GM21825 (cell line): ENCODE measurements at regions not wholly inside any gene's neighbourhood (a gene's known extent, or its start where the extent isn't known, plus 50 kb on each side); places are given as distances from the start of the nearest gene placed in this dataset.
"Not testable (repeated sequence)": the region's sequence is repeated elsewhere in the genome, so short reads cannot be mapped to it uniquely, and the experiment has no call there.

ENCODE experiments used
- ATAC-seq: cut with Tn5 transposase; IDR thresholded peaks from one replicate; pipeline ENCODE4 v1.9.1; 2021; ENCODE audit warnings: mild to moderate bottlenecking, moderate library complexity; ENCODE audit not compliant: unreplicated experiment

DNA sequence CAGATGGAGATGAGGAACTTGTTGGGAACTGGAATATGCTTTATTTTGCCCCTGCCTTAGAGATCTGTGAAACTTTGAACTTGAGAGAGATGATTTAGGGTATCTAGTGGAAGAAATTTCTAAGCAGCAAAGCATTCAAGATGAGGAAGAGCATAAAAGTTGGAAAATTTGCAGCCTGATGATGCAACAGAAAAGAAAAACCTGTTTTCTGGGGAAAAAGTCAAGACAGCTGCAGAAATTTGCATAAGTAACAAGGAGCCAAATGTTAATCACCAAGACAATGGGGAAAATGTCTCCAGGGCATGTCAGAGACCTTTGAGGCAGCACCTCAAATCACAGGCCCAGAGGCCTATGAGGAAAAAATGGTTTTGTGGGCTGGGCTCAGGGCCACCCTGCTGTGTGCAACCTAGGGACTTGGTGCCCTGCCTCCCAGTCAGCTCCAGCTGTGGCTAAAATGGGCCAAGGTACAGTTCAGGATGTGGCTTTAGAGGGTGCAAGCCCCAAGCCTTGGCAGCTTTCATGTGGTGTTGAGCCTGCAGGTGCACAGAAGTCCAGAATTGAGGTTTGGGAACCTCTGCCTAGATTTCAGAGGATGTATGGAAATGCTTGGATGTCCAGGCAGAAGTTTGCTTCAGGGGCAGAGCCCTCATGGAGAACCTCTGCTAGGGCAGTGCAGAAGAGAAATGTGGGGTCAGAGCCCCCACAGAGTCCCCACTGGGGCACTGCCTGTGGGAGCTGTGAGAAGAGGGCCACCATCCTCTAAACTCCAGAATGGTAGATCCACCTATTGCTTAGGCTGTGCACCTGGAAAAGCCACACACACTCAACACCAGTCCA is 136.3 kb upstream of the RAB4A start:
- ATAC-seq, result not testable (repeated sequence)

GRCh38 chr1:229135773-229136172 is 135.1 kb upstream of the RAB4A start:
- ATAC-seq, result no peak

- no peak for ATAC-seq
Measured at GRCh38 chr1:229136822-229137221, 134.1 kb upstream of the RAB4A start.

GRCh38 chr1:229137271-229137670 is 133.6 kb upstream of the RAB4A start:
- no peak for ATAC-seq

- no peak for ATAC-seq
Measured at GRCh38 chr1:229138058-229138457, 132.9 kb upstream of the RAB4A start.

- ATAC-seq, result no peak
Measured at GRCh38 chr1:229139331-229140118, 131.4 kb upstream of the RAB4A start.

GRCh38 chr1:229140119-229140396 is 130.9 kb upstream of the RAB4A start:
- ATAC-seq, result no peak

- ATAC-seq, result no peak
Measured at GRCh38 chr1:229141271-229141670, 129.6 kb upstream of the RAB4A start.

DNA sequence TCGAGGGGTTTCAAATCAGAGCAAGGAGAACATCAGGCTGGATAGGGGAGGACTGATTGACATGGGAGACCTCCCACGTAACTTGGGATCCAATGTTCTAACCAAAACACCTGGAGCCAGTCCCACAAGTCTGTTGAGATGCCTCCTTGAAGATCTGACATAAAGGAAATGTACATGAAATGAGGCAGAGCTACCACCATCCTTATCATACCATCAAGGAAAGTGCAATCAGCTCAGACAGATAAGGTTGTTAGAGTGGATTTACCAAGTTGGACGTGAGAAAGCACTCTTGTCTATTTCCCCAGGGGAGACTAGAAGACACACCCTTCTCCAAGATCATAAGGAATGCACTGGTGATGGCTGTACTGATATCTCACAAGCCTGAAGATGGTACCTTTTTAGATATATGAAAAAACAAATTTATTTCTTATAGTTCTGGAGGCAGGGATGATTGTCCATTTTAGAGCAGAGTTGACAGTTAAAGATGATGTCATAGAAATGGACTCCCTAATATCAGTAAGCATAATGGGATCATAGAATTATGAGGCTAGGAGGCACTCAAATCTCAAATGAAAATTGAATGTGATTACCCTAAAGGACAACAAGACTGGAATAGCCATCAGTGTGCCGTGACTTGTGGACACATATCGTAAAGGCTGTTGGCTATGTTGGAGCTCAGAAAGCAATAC is 129.1 kb upstream of the RAB4A start:
- ATAC-seq, result no peak

DNA sequence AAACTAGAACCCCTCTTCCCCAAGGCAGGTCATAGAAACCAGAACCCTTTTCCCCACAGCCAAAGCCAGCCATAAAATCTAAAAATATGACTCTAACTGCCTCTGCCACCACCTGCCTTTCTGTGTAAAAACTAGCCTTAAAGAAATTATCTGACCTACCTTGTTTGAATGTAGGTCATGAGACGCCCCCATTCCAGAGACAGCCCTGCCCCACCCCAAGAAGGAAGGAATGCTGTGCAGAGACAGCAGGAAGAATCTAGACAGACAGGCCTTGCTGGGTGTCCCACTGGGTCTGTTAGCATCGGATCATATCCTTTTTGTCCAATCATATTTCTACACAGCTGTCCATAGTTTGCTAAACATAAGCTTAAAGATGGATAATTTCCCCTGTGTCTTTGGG is 128.4 kb upstream of the RAB4A start:
- no peak for ATAC-seq

GRCh38 chr1:229146647-229147046 is 124.3 kb upstream of the RAB4A start:
- ATAC-seq, result no peak

- ATAC-seq, result no peak
Measured at GRCh38 chr1:229147072-229147471, 123.8 kb upstream of the RAB4A start.

GRCh38 chr1:229148041-229148671 is 122.8 kb upstream of the RAB4A start:
- ATAC-seq, result no peak

GRCh38 chr1:229148743-229149142 is 122.2 kb upstream of the RAB4A start:
- ATAC-seq, result no peak

GRCh38 chr1:229149435-229149834 is 121.5 kb upstream of the RAB4A start:
- no peak for ATAC-seq

DNA sequence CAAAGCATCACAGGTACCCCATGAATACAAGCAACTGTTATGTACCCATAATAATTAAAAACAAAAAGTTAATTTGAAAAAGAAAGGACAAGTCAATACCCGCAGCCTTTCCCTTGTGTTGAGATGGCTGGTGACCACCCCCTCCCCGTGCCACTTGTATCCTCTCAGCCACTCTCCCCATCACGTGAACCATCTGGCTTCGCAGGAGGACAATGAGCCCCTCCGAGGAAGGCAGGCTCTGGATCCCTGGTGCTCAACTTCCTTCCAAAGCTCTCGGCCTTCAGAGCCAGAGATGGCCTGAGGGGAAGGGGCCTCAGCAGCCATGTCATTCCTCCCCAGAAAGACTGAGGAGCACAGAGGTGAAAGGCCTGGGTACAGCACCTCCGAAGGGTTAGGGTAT is 120.4 kb upstream of the RAB4A start:
- no peak for ATAC-seq

GRCh38 chr1:229151412-229151811 is 119.5 kb upstream of the RAB4A start:
- ATAC-seq, result not testable (repeated sequence)

DNA sequence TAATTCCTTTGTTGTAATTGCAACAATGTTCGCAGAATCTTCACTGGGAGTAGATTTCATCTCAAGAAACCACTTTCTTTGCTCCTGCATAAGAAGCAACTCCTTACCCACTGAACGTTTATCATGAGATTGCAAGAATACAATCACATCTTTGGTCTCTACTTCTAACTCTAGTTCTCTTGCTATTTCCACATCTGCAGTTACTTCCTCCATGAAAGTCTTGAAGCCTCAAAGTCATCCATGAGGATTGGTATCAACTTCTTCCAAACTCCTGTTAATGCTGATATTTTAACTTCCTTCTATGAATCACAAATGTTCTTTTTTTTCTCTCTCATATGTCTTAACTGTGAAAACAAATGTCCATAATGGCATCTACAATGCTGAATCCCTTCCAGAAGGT is 118.6 kb upstream of the RAB4A start:
- no peak for ATAC-seq

DNA sequence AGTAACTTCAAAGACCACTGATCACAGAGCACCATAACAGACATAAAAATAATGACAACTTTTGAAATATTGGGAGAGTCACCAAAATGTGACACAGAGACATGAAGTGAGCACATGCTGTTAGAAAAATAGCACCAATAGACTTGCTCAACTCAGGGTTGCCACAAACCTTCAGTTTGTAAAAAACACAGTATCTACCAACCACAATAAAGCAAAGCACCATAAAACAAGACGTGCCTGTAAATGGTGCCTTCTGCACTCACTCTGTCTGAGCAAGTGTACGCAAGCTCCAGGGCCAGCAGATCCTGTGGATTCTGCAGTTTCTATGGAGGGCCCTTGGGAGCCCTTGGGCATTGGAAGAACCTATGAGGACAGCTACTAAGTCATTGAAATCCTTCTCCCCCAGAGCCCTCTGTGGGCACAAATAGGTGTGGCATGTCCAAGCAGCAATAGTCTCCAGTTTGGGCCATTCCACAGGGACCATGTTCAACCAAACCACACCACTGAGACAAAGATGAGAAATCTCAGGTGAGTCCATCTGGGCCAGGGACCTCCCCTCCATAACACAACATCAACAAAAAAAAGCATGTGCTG is 116.9 kb upstream of the RAB4A start:
- ATAC-seq, result no peak

- ATAC-seq, result no peak
Measured at GRCh38 chr1:229154811-229155210, 116.1 kb upstream of the RAB4A start.

GRCh38 chr1:229155472-229155871 is 115.4 kb upstream of the RAB4A start:
- no peak for ATAC-seq
